ENCODE measurements at regions not wholly inside any gene's neighbourhood (a gene's known extent, or its start where the extent isn't known, plus 50 kb on each side); places are given as distances from the start of the nearest gene placed in this dataset.

GRCh38 chr15:99921101-99921500, 187.9 kb upstream of the LYSMD4 start:
- no peak overlapping the region for H3K4me3 ChIP-seq (replicated peaks; ENCODE audit: insufficient read depth, low read length)
- no peak for DNase-seq (ENCODE audit: low read depth in 1 of 2, low spot score in 1 of 2)
- TF ChIP-seq SPI1 (IDR thresholded peaks at IDR 0.05; ENCODE audit: borderline replicate concordance, low read depth): peak; percentile 25; the same call in 1 of the 2 replicates
- no peak for TF ChIP-seq POLR2AphosphoS5 (IDR thresholded peaks at IDR 0.05; ENCODE audit: low read depth)
- H3K27me3 ChIP-seq (ENCODE audit: insufficient read depth, poor library complexity, severe bottlenecking): peaks cover 2% of the 10 kb centered on the region
- no peak overlapping the region for H3K27ac ChIP-seq (replicated peaks)

GRCh38 chr15:99918072-99918471, 184.8 kb upstream of the LYSMD4 start:
- H3K4me3 ChIP-seq (replicated peaks; ENCODE audit: insufficient read depth, low read length): no peak overlapping the region
- TF ChIP-seq POLR2AphosphoS5 (IDR thresholded peaks at IDR 0.05; ENCODE audit: low read depth) (no peak), SPI1 (IDR thresholded peaks at IDR 0.05; ENCODE audit: borderline replicate concordance, low read depth) (no peak), CTCF (IDR thresholded peaks at IDR 0.05; ENCODE audit: insufficient read depth, low read length) (no peak), REST (IDR thresholded peaks at IDR 0.05; ENCODE audit: insufficient replicate concordance, low read depth) (no peak), GABPA (IDR thresholded peaks at IDR 0.05; ENCODE audit: low read depth) (no peak)
- H3K27ac ChIP-seq (replicated peaks): no peak overlapping the region
- H3K27me3 ChIP-seq (ENCODE audit: insufficient read depth, poor library complexity, severe bottlenecking): no peaks in the 10 kb centered on the region
- no peak for DNase-seq (ENCODE audit: low read depth in 1 of 2, low spot score in 1 of 2)

GRCh38 chr15:99917252-99917651, 184.0 kb upstream of the LYSMD4 start:
- H3K27me3 ChIP-seq (ENCODE audit: insufficient read depth, poor library complexity, severe bottlenecking): no peaks in the 10 kb centered on the region
- TF ChIP-seq GABPA (IDR thresholded peaks at IDR 0.05; ENCODE audit: low read depth) (no peak), POLR2AphosphoS5 (IDR thresholded peaks at IDR 0.05; ENCODE audit: low read depth) (no peak), SPI1 (IDR thresholded peaks at IDR 0.05; ENCODE audit: borderline replicate concordance, low read depth) (no peak), CTCF (IDR thresholded peaks at IDR 0.05; ENCODE audit: insufficient read depth, low read length) (no peak), REST (IDR thresholded peaks at IDR 0.05; ENCODE audit: insufficient replicate concordance, low read depth) (no peak)
- no peak overlapping the region for H3K27ac ChIP-seq (replicated peaks)
- no peak overlapping the region for H3K4me3 ChIP-seq (replicated peaks; ENCODE audit: insufficient read depth, low read length)
- no peak for DNase-seq (ENCODE audit: low read depth in 1 of 2, low spot score in 1 of 2)

GRCh38 chr15:99916668-99917223, 183.5 kb upstream of the LYSMD4 start:
- Histone ChIP-seq H3K27ac (replicated peaks) (peak overlapping the region; percentile 35), H3K27me3 (ENCODE audit: insufficient read depth, poor library complexity, severe bottlenecking) (no peaks in the 10 kb centered on the region), H3K4me3 (replicated peaks; ENCODE audit: insufficient read depth, low read length) (no peak overlapping the region)
- DNase-seq (ENCODE audit: low read depth in 1 of 2, low spot score in 1 of 2): no peak
- TF ChIP-seq CTCF (IDR thresholded peaks at IDR 0.05; ENCODE audit: insufficient read depth, low read length) (no peak), SPI1 (IDR thresholded peaks at IDR 0.05; ENCODE audit: borderline replicate concordance, low read depth) (no peak), REST (IDR thresholded peaks at IDR 0.05; ENCODE audit: insufficient replicate concordance, low read depth) (no peak), POLR2AphosphoS5 (IDR thresholded peaks at IDR 0.05; ENCODE audit: low read depth) (no peak), GABPA (IDR thresholded peaks at IDR 0.05; ENCODE audit: low read depth) (no peak)

Data from HL-60 (cell line).